Activated CD4-positive, CD25-positive, alpha-beta regulatory T cell treated with anti-CD3 and anti-CD28 coated beads, Interleukin-2, amount 50 U/mL, for 24 hours (primary cell): ENCODE measurements at regions not wholly inside any gene's neighbourhood (a gene's known extent, or its start where the extent isn't known, plus 50 kb on each side); places are given as distances from the start of the nearest gene placed in this dataset.

Source experiments
- ATAC-seq, 2 donors: fragments of 150-1000 bp; cut with Tn5 transposase; one replicate each; pipeline ENCODE4 v1.10.0; 2021; ENCODE audit warnings: mild to moderate bottlenecking in 1 of 2, moderate library complexity in 1 of 2

- ATAC-seq = no peak
These were observed 259.6 kb downstream of the TSHZ3 start for GRCh38 chr19:31089681-31090080.

GRCh38 chr19:31085125-31085524 lies 264.1 kb downstream of the TSHZ3 start:
- ATAC-seq = no peak

GRCh38 chr19:31083105-31083504 lies 266.1 kb downstream of the TSHZ3 start:
- ATAC-seq = no peak

GRCh38 chr19:31075146-31075655 lies 274.0 kb downstream of the TSHZ3 start:
- ATAC-seq = no peak

DNA sequence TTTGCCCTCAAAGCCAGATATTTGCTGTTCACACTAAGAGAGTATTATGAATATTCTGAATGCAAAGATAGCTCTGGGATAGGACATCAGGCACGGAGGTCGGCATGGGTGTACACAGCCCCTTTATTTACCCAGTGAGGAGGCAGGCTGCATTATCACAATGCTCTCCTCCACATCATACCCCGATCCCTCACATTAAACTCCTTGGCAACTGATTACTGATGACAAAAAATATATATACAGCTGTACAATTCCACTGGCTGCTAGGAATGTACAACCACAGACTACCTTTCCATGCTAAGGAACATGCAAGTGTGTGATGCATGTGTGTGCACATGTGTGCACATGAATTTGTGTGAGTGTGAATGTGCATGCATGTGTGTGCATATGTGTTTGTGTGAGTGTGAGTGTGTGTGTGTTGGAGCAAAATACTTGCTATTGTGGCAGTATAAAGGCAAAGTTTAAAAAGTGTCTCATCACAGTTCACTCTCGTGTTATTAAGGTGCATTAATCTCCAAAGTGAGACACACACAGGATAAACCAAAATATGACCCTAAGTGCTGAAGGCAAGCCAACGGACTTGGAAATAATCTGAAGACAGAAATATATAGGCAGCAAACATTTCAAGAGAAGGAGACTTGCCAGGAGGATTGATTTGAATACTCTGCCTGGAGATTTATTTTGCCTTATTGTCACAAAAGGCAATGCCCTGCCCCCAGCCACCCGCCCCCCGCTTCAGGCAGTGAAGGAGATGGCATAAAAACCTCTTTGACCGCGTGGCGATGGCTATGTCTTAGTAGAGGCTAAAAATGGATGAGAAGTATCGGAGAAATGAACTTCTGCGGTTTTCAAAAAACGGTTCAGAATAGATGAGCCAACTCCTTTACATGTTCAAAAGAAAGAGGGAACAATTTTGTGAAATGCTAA lies 274.8 kb downstream of the TSHZ3 start:
- ATAC-seq = no peak

GRCh38 chr19:31073485-31074198 lies 275.6 kb downstream of the TSHZ3 start:
- no peak for ATAC-seq

DNA sequence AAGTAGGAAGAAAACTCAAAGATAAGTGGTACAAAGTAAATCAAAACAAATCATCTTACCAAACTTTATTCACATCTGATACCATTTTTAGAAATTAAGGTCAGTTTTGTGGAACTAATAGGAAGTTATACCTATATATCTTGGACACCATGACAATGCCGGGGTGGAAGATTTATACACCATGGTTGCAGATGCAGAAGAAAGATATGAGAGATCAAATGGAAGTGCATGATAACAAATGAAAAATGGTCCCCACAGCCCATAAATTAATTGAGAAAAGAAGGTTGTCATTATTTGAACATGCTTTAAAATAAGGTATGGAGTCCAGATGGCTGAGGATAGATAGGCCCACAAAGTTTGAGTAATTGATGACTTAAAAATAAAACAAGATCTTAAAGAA lies 276.8 kb downstream of the TSHZ3 start:
- no peak for ATAC-seq

GRCh38 chr19:31071136-31071855 lies 277.9 kb downstream of the TSHZ3 start:
- ATAC-seq = no peak

DNA sequence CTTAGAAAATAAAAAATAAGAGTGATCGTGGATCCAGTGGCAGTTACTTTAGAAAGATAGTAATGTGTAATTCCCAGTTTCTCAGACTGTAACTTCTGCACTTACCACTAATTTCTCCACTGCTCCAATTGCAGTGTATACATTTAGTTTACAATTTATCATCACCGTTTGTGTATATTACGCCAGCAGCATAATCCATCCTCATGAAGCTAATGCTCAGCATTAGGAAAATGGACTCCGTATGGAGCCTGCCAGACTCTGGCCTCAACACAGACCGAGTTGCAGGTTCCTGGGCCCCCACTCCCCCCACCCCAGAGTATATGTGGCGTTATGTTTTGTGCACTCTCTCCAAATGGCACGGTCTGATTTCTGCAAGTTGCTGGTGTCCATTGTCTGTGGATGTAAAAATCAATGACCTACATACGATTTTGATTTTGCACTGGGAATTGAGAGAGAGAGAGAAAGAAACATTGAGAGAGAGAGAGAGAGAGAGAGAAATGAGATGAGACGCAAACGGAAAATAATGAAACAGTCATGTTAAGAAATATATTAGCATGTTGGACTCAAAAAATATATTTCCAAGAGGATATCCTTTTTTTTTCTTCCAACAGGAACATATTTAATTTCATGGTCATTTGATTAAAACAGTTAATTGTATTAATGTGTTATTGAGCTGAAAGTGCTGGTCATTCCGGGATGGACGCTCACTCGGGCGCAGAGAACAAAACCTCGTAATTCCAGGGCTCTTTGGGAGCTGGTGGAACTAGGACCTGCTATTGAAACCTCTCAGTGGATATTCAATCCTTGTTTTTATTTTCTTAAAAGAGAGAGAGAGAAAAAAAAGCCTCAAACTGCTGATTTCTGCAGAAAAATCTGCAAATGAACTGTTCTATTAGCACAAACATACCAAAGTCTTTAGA lies 278.8 kb downstream of the TSHZ3 start:
- ATAC-seq = no peak

- ATAC-seq = no peak
These were observed 281.0 kb downstream of the TSHZ3 start for GRCh38 chr19:31068268-31068667.

- no peak for ATAC-seq
These were observed 282.9 kb downstream of the TSHZ3 start for GRCh38 chr19:31066385-31066784.

DNA sequence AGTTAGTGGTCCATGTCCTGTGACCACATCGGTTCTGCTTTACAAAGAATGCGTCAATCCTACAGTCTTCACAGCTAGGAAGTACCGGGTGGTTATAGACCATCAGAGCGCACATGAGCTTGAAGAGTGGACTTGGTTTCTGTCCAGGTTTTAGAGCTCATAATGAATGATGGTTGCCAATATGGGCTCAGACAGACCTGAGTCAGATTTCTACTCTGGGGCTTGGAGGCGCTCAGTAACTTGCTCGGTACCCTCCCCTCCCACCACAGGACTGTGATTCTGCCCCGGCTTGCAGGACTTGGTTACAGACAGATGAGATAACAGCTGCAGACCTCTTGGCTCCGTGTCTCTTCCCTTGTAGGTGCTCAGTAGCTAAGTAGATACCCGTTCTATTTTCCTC lies 284.7 kb downstream of the TSHZ3 start:
- no peak for ATAC-seq

DNA sequence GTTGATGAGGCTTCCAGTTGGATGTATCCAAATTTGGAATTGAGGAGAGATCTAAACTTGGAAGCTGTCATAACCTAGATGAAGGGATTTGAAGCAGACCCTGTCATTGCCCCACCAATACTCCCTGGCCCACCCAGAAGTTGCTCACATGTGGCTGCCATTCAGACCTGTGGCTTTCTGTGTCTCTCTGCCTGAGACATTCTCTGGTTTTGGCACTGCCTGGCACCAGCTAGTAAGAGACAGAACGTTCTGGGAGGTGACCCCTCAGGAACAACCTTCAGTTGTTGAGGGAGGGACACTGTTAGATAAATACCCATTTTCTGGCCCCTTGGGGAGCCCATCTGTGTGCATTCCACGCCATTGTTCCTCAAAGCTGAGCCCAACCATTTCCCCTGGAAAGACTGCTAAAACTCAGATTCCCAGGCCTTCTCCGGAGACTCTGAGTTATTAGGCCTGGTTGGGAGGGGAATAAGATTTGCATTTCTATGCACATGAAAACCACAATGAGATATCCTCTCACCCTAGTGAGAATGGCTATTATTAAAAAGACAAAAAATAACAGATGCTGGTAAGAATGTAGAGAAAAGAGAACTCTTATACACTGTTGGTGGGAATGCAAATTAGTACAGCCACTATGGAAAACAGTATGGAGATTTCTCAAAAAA lies 290.4 kb downstream of the TSHZ3 start:
- no peak for ATAC-seq

DNA sequence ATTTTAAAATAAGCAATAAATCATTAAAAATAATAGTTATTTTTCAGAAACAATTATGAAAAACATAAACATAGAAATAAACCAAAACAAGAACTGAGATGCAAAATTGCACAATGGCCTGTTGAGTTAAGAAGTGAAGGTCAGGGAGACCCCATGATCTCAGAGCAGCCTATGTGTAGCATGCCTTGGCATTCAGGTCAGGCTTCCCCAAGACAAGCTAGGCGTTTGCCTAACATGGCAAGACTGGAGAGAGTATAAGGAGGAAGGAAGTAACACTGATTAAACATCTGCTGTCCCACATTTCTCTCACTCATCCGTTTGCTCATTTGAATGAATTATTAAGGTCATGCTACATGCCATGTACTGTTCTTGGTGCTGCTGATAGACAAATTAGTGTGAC lies 291.8 kb downstream of the TSHZ3 start:
- ATAC-seq = no peak

GRCh38 chr19:31055454-31055853 lies 293.8 kb downstream of the TSHZ3 start:
- ATAC-seq = no peak

DNA sequence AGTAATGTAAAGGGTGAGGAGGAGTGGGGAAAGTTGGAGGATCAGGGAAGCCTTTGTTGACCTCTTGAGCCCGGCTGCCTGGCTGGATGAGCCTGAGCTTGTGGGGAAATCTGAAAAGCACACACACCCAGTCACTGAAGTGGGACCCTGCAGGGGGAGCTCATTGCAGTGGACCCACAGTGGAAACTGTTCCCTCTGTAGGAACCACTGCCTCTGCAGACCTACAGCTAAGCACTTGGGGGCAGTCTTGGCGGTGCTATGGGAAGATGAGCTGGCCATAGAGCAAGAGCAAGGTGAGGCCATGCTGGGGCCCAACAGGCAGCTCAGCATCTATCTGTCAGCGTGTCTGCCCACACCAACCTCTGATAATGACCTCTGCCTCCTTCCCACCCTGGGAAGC lies 294.8 kb downstream of the TSHZ3 start:
- ATAC-seq = peak; percentile 41 to 53

GRCh38 chr19:31049431-31049830 lies 299.8 kb downstream of the TSHZ3 start:
- ATAC-seq = no peak

DNA sequence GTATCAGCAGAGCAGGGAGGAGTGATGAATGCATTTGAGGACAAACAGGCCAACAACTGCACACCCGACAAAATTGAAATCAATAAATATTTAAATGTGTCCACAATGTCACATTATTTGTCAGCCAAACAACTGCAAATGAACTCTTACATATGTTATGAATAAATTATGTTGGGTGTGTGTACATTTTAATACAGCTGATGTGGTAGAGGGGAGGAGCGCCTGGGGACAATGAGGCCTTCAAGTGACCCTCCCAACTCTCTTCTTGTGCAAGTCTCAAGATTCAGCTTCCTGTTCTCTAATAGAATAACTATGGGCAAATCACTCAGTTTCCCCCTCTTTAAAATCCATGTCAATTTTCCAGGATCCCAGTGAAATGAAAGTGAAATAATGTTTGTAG lies 303.2 kb downstream of the TSHZ3 start:
- no peak for ATAC-seq

DNA sequence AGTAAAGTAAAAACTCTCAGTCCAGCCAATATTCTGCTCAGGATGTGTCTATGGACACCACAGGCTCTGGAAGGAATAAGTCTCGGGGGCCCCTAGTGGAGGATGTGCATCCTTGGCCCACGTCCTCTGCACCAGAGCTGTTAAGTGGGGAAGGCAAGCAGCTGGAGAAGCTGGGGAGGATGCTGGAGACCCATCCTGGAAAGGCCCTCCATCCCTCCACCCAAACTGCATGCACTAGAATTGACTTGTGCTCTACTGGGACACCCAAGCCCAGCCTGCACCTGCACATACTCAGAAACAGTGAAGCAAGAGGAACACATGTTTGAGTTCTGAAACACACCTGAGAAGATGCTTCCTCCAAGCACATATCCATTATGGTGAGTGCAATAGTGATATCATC lies 307.8 kb downstream of the TSHZ3 start:
- ATAC-seq = no peak

DNA sequence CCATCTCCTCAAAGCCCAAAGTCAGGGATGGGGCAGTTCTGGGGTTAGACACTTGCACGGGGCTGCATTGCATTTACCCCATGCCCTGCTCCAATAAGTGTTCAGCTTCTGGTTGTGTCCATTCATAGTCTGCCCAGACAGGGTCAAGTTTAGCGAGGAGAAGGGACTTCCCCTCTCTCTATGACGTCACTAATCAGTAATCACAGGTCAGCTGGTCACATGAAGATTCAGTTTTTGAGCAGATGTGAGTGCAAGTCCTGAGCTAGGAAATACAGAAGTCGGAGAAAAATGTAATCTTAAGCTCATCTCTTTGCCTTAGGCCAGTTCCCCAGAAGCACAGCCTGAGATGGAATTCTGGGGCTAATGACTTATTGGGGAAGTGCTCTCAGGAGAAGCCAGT lies 310.1 kb downstream of the TSHZ3 start:
- no peak for ATAC-seq

DNA sequence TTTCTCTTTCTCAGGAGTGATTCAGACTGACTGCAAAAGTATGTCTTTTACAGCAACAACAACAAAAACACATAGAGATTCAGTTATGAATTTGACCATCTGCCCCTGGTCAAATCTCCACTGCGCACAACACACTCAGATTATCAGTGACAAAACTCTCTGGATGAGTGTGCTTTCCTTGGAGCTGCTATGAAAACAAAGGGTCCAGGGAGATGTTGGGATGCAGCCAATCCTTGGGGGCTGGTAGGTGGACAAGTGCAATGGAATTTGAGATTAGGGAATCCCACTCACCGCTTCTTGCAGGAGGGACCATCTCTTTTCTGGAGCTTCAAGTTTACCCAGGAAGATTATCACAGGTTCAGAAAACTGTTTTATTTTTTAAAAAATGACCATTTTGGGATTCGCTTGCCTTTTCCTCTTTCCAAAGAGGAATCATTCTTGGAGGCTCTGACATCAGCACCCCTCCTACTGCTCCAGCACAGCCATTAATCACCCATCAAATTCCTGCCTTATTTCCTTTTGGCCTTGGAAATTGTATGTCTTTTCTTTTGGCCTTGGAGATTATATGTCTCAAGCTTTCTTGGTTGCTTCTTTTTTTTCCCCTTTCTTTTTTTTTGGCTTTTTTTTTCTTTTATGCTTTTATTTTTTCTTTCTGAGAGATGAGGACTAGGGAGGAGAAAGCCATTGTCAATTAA lies 311.8 kb downstream of the TSHZ3 start:
- no peak for ATAC-seq
